Suprapubic skin (tissue), 3 donors: ENCODE measurements at regions not wholly inside any gene's neighbourhood (a gene's known extent, or its start where the extent isn't known, plus 50 kb on each side); places are given as distances from the start of the nearest gene placed in this dataset.

ENCODE experiments used
- CTCF ChIP-seq, 2 donors: fragments of 200-600 bp in 1 of 2; fragments of 450-650 bp in 1 of 2; sonication (generic) in 1 of 2; IDR thresholded peaks; one replicate each; pipeline ENCODE4 v1.5.1; 2016 to 2019; ENCODE audit warnings: antibody characterized with exemption in 2 of 2, mild to moderate bottlenecking in 1 of 2, moderate library complexity in 1 of 2
- POLR2AphosphoS5 ChIP-seq, 3 donors: sonication (generic); formaldehyde crosslinking; IDR thresholded peaks; one replicate each; pipeline ENCODE4 v1.6.1; 2017; ENCODE audit warnings: antibody characterized with exemption in 3 of 3

GRCh38 chr14:39716987-39717570 lies 284.8 kb upstream of the FBXO33 start:
- no peak for TF ChIP-seq CTCF (IDR thresholded peaks at IDR 0.05)
- TF ChIP-seq POLR2AphosphoS5 (IDR thresholded peaks at IDR 0.05) = no peak
